ENCODE measurements at regions not wholly inside any gene's neighbourhood (a gene's known extent, or its start where the extent isn't known, plus 50 kb on each side); places are given as distances from the start of the nearest gene placed in this dataset.
A peak's percentile ranks its signal among the peaks of the same experiment; 100 is the strongest.

- no peak for DNase-seq
These were observed 1281.0 kb upstream of the NXPH2 start for GRCh38 chr2:140061240-140061639.

GRCh38 chr2:140057928-140058327, 1277.7 kb upstream of the NXPH2 start:
- DNase-seq = no peak

DNA sequence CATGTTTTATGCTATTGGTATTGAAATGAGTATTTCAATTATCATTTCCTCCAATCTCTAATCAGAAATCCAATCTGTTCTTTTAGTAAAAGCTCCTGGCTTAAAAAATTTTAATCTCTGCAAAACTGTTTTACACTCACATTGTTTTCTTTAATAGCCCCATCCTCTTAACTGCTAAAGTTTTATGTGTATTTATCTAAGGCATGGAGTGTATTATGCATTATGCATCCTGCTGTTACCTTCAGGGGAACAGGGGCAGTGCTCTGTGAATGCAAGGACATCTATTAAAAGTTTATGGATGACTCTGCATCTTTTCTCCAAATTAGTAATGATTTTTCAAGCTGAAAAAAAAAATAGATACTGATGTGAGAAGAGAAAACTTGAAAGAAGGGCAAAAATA, 1261.6 kb upstream of the NXPH2 start:
- no peak for DNase-seq

- no peak for DNase-seq
These were observed 1261.0 kb upstream of the NXPH2 start for GRCh38 chr2:140041239-140041638.

- DNase-seq = no peak
These were observed 1253.4 kb upstream of the NXPH2 start for GRCh38 chr2:140033638-140034037.

GRCh38 chr2:140027966-140028365, 1247.8 kb upstream of the NXPH2 start:
- no peak for DNase-seq

DNA sequence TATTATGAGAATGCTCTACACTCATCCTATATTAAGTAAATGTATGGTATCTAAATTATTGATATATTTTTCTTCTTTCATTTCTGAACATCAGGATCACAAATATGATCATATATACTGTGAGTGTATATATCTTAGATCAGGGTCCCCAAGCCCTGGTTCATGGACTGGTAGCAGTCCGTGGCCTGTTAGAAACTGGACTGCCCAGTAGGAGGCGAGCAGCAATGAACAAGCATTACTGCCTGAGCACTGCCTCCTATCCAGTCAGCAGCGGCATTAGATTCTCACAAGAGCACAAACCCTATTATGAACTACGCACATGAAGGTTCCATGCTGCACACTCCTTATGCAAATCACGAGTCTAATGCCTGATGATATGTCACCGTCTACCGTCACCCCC, 1247.1 kb upstream of the NXPH2 start:
- DNase-seq = no peak

DNA sequence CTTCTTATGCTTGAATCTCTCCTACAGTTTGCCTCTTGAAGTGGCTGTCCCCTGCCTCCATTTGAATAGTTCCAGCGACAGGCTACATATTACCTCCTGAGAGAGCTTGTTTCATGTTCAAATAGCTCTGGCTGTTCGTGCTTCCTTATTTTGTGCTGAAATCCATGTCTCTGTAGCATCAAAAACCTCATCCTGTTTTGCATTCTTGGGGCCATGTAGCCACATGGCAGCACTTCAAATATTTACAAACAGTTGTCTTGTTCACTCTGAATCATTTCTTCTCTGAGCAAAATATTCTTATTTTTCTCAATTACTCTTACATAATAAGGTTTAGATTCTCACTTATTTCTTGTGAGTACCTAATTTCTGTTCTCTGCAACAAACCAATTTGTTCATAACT, 1243.1 kb upstream of the NXPH2 start:
- DNase-seq = no peak

- no peak for DNase-seq
These were observed 1238.4 kb upstream of the NXPH2 start for GRCh38 chr2:140018541-140018940.

GRCh38 chr2:140014204-140014546, 1234.0 kb upstream of the NXPH2 start:
- DNase-seq = no peak

- peak; percentile 6 for DNase-seq
These were observed 1233.5 kb upstream of the NXPH2 start for GRCh38 chr2:140013545-140014203.

DNA sequence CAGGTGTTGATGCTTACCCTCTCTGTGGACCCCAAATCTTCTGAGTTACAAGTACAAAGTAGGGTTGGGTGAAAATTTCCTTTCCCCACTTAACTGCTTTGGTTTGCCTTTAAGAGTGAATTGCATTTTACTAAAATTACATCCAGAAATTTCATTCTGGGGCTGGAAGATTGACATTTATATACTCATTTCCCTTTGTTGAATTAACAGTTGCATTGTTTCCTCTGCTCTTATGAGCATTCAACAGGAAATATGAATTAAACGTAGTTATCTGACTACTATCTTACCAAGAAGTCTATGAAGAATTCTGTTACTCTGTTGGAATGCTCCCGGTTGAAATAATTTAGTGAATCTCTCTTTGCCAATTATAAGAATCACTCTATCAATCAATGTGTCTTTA, 1231.1 kb upstream of the NXPH2 start:
- no peak for DNase-seq

DNA sequence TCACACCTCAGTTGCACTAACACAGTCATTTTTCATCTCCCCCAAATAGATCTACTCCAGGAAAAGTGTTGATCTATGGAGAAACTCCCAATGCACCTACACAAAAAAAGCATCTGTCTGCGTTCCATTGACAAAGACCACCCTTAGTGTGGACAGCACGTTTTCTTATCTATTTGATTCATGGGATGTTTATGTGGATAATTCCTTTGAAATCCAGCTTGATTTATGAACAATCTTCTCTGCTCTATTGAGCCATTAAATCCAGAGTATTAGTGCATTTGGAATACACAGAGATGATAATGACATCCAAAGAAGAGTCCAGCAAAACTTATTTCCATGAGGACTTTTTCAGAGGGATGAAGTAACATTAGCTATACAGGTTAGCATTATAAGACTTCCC, 1221.9 kb upstream of the NXPH2 start:
- no peak for DNase-seq

- DNase-seq = no peak
These were observed 1212.6 kb upstream of the NXPH2 start for GRCh38 chr2:139992711-139993345.

DNA sequence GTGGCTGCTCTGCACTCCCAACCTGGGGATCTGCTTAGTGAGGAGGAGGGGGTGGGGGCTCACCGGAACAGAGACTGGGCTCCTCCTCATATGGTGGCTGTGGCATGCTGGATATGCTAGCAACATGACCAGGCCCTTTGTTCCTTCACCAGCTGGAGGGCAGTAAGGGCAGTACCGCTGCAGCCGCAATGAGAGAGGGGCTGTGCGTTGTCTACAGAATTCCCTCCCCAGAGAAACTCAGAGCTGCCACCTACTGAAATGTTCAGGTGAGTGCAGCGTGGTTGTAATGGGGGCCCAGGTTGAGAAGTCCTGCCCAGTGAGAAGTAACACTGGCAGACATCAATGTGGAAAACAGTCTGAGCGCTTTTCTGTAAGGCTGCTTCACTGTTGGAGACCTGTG, 1211.9 kb upstream of the NXPH2 start:
- no peak for DNase-seq

DNA sequence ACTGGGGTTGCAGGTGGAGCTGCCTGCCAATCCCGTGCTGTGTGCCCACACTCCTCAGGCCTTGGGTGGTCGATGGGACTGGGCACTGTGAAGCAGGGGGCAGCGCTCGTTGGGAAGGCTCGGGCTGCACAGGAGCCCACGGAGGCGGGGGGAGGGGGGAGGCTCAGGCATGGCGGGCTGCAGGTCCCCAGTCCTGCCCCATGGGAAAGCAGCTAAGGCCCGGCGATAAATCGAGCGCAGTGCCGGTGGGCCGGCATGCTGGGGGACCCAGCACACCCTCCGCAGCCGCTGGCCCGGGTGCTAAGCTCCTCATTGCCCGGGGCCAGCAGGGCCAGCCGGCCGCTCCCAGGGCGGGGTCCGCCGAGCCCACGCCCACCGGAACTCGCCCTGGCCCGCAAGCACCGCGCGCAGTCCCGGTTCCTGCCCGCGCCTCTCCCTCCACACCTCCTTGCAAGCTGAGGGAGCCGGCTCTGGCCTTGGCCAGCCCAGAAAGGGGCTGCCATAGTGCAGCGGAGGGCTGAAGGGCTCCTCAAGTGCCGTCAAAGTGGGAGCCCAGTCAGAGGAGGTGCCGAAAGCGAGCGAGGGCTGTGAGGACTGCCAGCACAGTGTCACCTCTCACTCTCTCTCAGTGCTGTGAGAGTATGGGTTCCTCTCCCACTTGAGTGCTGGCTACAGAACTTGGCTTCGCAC, 1210.6 kb upstream of the NXPH2 start:
- no peak for DNase-seq

- DNase-seq = no peak
These were observed 1189.1 kb upstream of the NXPH2 start for GRCh38 chr2:139969323-139969722.

DNA sequence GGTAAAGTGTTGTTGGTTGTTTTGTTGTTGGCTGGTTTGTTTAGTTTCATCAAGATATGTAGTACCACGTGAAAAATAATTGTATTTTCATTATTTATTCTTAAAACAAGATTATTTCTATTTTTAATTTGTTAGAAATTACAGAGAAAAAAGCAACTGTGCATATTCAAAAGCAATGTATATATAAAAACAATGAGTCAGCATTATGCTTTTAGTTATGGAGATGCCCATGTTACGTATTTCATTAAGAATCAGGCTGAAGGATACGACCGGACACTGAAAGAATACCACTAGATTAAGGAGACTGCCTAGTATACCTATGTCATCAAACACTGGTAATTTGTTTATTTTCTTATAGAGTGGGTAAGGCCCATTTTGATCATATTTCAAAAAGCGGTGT, 1188.4 kb upstream of the NXPH2 start:
- no peak for DNase-seq

DNA sequence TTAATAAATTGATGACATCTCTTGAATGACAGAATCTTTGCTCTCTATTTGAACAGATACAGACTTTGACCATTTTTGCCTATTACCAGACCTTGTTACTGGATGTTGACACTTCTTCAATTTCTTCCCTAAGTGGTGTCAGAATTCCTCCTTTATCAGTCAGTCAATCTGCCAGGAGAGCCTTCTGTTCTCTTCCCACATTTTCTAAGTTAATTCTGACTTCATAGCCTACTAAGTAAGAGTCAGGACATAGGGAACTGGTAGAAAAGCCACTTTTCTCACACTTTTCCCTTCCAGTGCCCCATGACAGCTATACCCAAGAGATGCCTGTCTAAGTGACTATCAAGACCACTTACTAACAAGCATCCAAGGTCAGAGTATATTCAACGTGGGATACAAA, 1187.5 kb upstream of the NXPH2 start:
- DNase-seq = peak; percentile 34

DNA sequence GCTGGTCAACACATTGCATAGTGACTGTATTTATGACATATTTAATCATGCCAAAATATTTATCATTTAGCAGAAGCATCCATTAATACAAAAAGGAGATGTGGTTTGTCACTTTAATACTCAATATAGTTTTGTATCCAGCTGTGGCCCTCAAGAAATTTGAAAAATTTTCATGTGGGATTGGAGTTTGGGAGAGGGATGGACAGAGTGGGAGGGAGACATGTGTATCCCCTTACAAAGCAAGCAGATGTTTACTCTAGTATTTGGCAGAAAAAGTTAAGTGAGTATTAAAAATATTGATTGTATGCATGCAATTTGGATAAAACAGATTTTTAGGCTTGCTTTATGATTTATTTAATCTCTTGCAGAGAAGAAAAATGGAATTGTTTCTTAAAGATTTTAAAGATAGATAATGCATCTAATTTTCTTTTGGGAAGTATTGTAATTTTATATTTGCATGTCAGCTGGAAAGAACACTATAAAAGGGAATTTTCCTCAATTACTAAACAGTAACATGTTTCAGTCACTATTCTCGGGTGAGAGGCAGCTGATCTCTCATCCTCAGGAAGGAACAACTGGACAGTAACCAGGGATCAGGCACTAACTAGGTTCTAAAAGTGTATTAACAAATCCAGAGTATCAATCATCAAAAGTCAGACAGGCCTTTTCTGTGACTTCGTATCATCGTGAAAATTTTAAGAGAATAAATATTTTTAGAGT, 1184.7 kb upstream of the NXPH2 start:
- DNase-seq = no peak

DNA sequence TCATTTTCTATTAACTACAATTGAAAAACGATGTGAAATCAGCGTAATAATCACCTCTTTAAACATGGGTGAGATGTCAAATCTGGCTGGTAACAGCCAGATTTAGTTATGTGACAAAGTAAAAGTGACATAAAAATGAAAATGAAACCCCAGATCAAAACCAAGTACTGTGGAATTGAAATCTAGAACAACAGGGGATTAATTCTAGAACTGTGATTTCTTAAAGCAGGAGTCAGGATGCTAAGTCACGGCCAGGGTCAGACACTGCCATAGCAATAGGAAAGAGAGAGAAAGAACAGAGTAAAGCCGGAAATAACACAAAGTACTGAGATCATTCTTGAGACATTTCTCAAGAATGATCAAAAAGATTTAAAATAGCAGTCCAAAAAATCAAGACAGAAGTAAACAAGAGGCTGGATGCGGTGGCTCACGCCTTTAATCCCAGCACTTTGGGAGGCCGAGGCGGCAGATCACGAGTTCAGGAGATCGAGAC, 1183.7 kb upstream of the NXPH2 start:
- DNase-seq = no peak

GRCh38 chr2:139949242-139949972, 1169.2 kb upstream of the NXPH2 start:
- no peak for DNase-seq

DNA sequence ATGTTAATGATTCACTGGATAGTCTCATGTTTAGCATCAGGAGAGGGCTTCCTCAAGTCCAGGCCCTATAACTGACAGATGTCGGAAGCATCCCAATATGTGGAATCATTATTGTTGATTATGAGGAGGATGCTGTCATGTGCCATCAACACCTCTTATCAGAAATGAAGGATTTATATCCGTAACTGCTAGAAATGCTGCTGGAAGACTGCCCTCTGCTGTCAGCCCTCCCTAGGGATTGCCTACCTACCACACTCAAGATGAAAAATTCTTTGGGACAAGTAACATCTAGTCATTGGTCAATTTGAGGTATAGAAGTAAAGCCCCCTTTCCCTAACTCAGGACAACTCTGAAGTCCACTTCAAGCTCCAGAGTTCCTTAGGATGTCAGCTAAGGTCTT, 1166.5 kb upstream of the NXPH2 start:
- DNase-seq = no peak
